WTC11 (cell line): ENCODE measurements at regions not wholly inside any gene's neighbourhood (a gene's known extent, or its start where the extent isn't known, plus 50 kb on each side); places are given as distances from the start of the nearest gene placed in this dataset.
"Not testable (repeated sequence)": the region's sequence is repeated elsewhere in the genome, so short reads cannot be mapped to it uniquely, and the experiment has no call there.

ENCODE experiments used
- ATAC-seq: fragments of 200-7000 bp; cut with Tn5 transposase; 2 replicates; pipeline ENCODE4 v1.10.0; 2021; ENCODE audit warnings: mild to moderate bottlenecking, moderate library complexity
- CTCF ChIA-PET: fragments of 300-600 bp; sonication (Branson Sonifier 250); formaldehyde crosslinking; loops from one replicate; lab custom pipeline; 2021; ENCODE audit warnings: antibody characterized with exemption; lab: Charles Lee
- POLR2A ChIA-PET: fragments of 350-600 bp; sonication (Branson Sonifier 250); formaldehyde crosslinking; loops from one replicate; lab custom pipeline; 2021; ENCODE audit warnings: antibody characterized with exemption; lab: Charles Lee
- DNase-seq: peaks from one replicate; pipeline ENCODE4 v3.0.0; 2021; ENCODE audit warnings: low spot score
- H3K27ac Mint-ChIP-seq: 2 replicates; pipeline ENCODE4 v1.8.0; 2021; ENCODE audit warnings: mixed read lengths
- H3K27me3 Mint-ChIP-seq: 2 replicates; pipeline ENCODE4 v1.8.0; 2021; ENCODE audit warnings: low read depth, mild to moderate bottlenecking, moderate library complexity, mixed read lengths
- H3K36me3 Mint-ChIP-seq: 2 replicates; pipeline ENCODE4 v1.8.0; 2021; ENCODE audit warnings: mixed read lengths
- H3K4me1 Mint-ChIP-seq: 2 replicates; pipeline ENCODE4 v1.8.0; 2022; ENCODE audit warnings: mixed read lengths
- H3K4me3 Mint-ChIP-seq: 2 replicates; pipeline ENCODE4 v1.8.0; 2021; ENCODE audit warnings: mild to moderate bottlenecking, moderate library complexity, mixed read lengths
- H3K9me3 Mint-ChIP-seq: 2 replicates; pipeline ENCODE4 v1.8.0; 2021; ENCODE audit warnings: mixed read lengths
- CDX4 ChIP-seq: fragments of 250-450 bp; sonication (Bioruptor Pico); IDR thresholded peaks from 2 replicates; pipeline ENCODE4 v1.9.0; 2021; ENCODE audit warnings: moderate library complexity, mild to moderate bottlenecking, inconsistent platforms, borderline replicate concordance
- CREB1 ChIP-seq: sonication (generic); formaldehyde crosslinking; IDR thresholded peaks from 2 replicates; pipeline ENCODE4 v1.8.0; 2023; ENCODE audit warnings: mild to moderate bottlenecking, missing genetic modification reagents
- ETV6 ChIP-seq: sonication (generic); formaldehyde crosslinking; IDR thresholded peaks from 2 replicates; pipeline ENCODE4 v1.8.1; 2022; ENCODE audit warnings: mild to moderate bottlenecking, missing genetic modification reagents
- HMGXB4 ChIP-seq: sonication (generic); formaldehyde crosslinking; IDR thresholded peaks from 2 replicates; pipeline ENCODE4 v1.8.1; 2023; ENCODE audit warnings: mild to moderate bottlenecking, moderate library complexity, missing genetic modification reagents
- JUN ChIP-seq: sonication (generic); formaldehyde crosslinking; IDR thresholded peaks from 2 replicates; pipeline ENCODE4 v1.8.0; 2023; ENCODE audit warnings: mild to moderate bottlenecking, missing genetic modification reagents
- STAT6 ChIP-seq: sonication (generic); formaldehyde crosslinking; conservative IDR thresholded peaks from 2 replicates; pipeline ENCODE4 v1.8.1; 2023; ENCODE audit warnings: mild to moderate bottlenecking, low read depth, missing genetic modification reagents, moderate library complexity
- TP53 ChIP-seq: sonication (generic); formaldehyde crosslinking; IDR thresholded peaks from 2 replicates; pipeline ENCODE4 v1.8.1; 2023; ENCODE audit warnings: mild to moderate bottlenecking, missing genetic modification reagents
- ZMAT4 ChIP-seq: fragments of 250-450 bp; sonication (Bioruptor Pico); IDR thresholded peaks from 2 replicates; pipeline ENCODE4 v1.9.0; 2021; ENCODE audit warnings: mild to moderate bottlenecking
- ZNF281 ChIP-seq: sonication (generic); formaldehyde crosslinking; IDR thresholded peaks from 2 replicates; pipeline ENCODE4 v1.8.0; 2023; ENCODE audit warnings: mild to moderate bottlenecking, missing genetic modification reagents
- ZNF425 ChIP-seq: fragments of 250-450 bp; sonication (Bioruptor Pico); conservative IDR thresholded peaks from 2 replicates; pipeline ENCODE4 v1.9.0; 2021; ENCODE audit warnings: mild to moderate bottlenecking
- ZNF532 ChIP-seq: fragments of 250-450 bp; sonication (Bioruptor Pico); IDR thresholded peaks from 2 replicates; pipeline ENCODE4 v1.9.0; 2021; ENCODE audit warnings: mild to moderate bottlenecking, borderline replicate concordance
- ZNF671 ChIP-seq: fragments of 250-450 bp; sonication (Bioruptor Pico); IDR thresholded peaks from 2 replicates; pipeline ENCODE4 v1.8.0; 2021; ENCODE audit warnings: mild to moderate bottlenecking

GRCh38 chr12:70011353-70011752 is 186.3 kb downstream of the MYRFL start:
- no peak overlapping the region for H3K27ac Mint-ChIP-seq
- ATAC-seq, result no peak
- ChIA-PET POLR2A (no interaction called here), CTCF (no interaction called here)
- peaks cover 35% of the 10 kb centered on the region for H3K36me3 Mint-ChIP-seq
- peaks cover 37% of the 10 kb centered on the region for H3K9me3 Mint-ChIP-seq
- no peak overlapping the region for H3K4me3 Mint-ChIP-seq
- TF ChIP-seq ZNF425 (CRISPR knock-in tag) (no peak), ZMAT4 (no peak), HMGXB4 (CRISPR knock-in tag) (no peak), STAT6 (CRISPR knock-in tag) (no peak), ETV6 (no peak), CREB1 (CRISPR knock-in tag) (no peak), TP53 (CRISPR knock-in tag) (no peak), JUN (CRISPR knock-in tag) (no peak), ZNF532 (CRISPR knock-in tag) (no peak), ZNF671 (CRISPR knock-in tag) (no peak), ZNF281 (CRISPR knock-in tag) (no peak), CDX4 (CRISPR knock-in tag) (no peak)
- peaks cover 20% of the 10 kb centered on the region for H3K4me1 Mint-ChIP-seq
- no peak for DNase-seq
- H3K27me3 Mint-ChIP-seq, result peaks cover 12% of the 10 kb centered on the region; the same call in 1 of the 2 replicates

- peaks cover 35% of the 10 kb centered on the region for H3K36me3 Mint-ChIP-seq
- H3K4me1 Mint-ChIP-seq, result peaks cover 19% of the 10 kb centered on the region
- H3K9me3 Mint-ChIP-seq, result peaks cover 33% of the 10 kb centered on the region
- DNase-seq, ATAC-seq, CTCF ChIA-PET, POLR2A ChIA-PET: not testable (repeated sequence)
- H3K27ac Mint-ChIP-seq, result peak overlapping the region; percentile 81
- peaks cover 12% of the 10 kb centered on the region; the same call in 1 of the 2 replicates for H3K27me3 Mint-ChIP-seq
- peak overlapping the region; percentile 72 for H3K4me3 Mint-ChIP-seq
These were observed 188.0 kb downstream of the MYRFL start for GRCh38 chr12:70013016-70013415.
